WTC11 (cell line): ENCODE measurements at regions not wholly inside any gene's neighbourhood (a gene's known extent, or its start where the extent isn't known, plus 50 kb on each side); places are given as distances from the start of the nearest gene placed in this dataset.

Experiments used
- ATAC-seq: fragments of 200-7000 bp; cut with Tn5 transposase; 2 replicates; pipeline ENCODE4 v1.10.0; 2021; ENCODE audit warnings: mild to moderate bottlenecking, moderate library complexity
- CTCF ChIA-PET: fragments of 300-600 bp; sonication (Branson Sonifier 250); formaldehyde crosslinking; loops from one replicate; lab custom pipeline; 2021; ENCODE audit warnings: antibody characterized with exemption; lab: Charles Lee
- POLR2A ChIA-PET: fragments of 350-600 bp; sonication (Branson Sonifier 250); formaldehyde crosslinking; loops from one replicate; lab custom pipeline; 2021; ENCODE audit warnings: antibody characterized with exemption; lab: Charles Lee
- DNase-seq: peaks from one replicate; pipeline ENCODE4 v3.0.0; 2021; ENCODE audit warnings: low spot score
- H3K27ac Mint-ChIP-seq: 2 replicates; pipeline ENCODE4 v1.8.0; 2021; ENCODE audit warnings: mixed read lengths
- H3K27me3 Mint-ChIP-seq: 2 replicates; pipeline ENCODE4 v1.8.0; 2021; ENCODE audit warnings: low read depth, mild to moderate bottlenecking, moderate library complexity, mixed read lengths
- H3K36me3 Mint-ChIP-seq: 2 replicates; pipeline ENCODE4 v1.8.0; 2021; ENCODE audit warnings: mixed read lengths
- H3K4me1 Mint-ChIP-seq: 2 replicates; pipeline ENCODE4 v1.8.0; 2022; ENCODE audit warnings: mixed read lengths
- H3K4me3 Mint-ChIP-seq: 2 replicates; pipeline ENCODE4 v1.8.0; 2021; ENCODE audit warnings: mild to moderate bottlenecking, moderate library complexity, mixed read lengths
- H3K9me3 Mint-ChIP-seq: 2 replicates; pipeline ENCODE4 v1.8.0; 2021; ENCODE audit warnings: mixed read lengths
- CREB1 ChIP-seq: sonication (generic); formaldehyde crosslinking; IDR thresholded peaks from 2 replicates; pipeline ENCODE4 v1.8.0; 2023; ENCODE audit warnings: mild to moderate bottlenecking, missing genetic modification reagents
- EMX1 ChIP-seq: fragments of 250-450 bp; sonication (Bioruptor Pico); IDR thresholded peaks from 2 replicates; pipeline ENCODE4 v1.8.0; 2021; ENCODE audit warnings: mild to moderate bottlenecking
- FOXP1 ChIP-seq: sonication (generic); formaldehyde crosslinking; IDR thresholded peaks from 2 replicates; pipeline ENCODE4 v1.8.0; 2022; ENCODE audit warnings: missing genetic modification reagents, mild to moderate bottlenecking, moderate library complexity, borderline replicate concordance
- GRHL2 ChIP-seq: fragments of 250-450 bp; sonication (Bioruptor Pico); IDR thresholded peaks from 2 replicates; pipeline ENCODE4 v1.8.0; 2022; ENCODE audit warnings: mild to moderate bottlenecking, moderate library complexity; ENCODE audit not compliant: insufficient replicate concordance, severe bottlenecking
- MYBL2 ChIP-seq: sonication (generic); formaldehyde crosslinking; IDR thresholded peaks from 2 replicates; pipeline ENCODE4 v1.8.1; 2023; ENCODE audit warnings: mild to moderate bottlenecking, moderate library complexity, missing genetic modification reagents
- NFATC4 ChIP-seq: fragments of 250-450 bp; sonication (Bioruptor Pico); IDR thresholded peaks from 2 replicates; pipeline ENCODE4 v1.9.0; 2021; ENCODE audit warnings: mild to moderate bottlenecking
- NR2C2 ChIP-seq: sonication (generic); formaldehyde crosslinking; IDR thresholded peaks from 2 replicates; pipeline ENCODE4 v1.8.0; 2022; ENCODE audit warnings: mild to moderate bottlenecking, missing genetic modification reagents
- TEAD1 ChIP-seq: sonication (generic); formaldehyde crosslinking; IDR thresholded peaks from 2 replicates; pipeline ENCODE4 v1.8.0; 2022; ENCODE audit warnings: mild to moderate bottlenecking, missing genetic modification reagents
- TEAD4 ChIP-seq: sonication (generic); formaldehyde crosslinking; IDR thresholded peaks from 2 replicates; pipeline ENCODE4 v1.8.0; 2022; ENCODE audit warnings: mild to moderate bottlenecking, missing genetic modification reagents
- ZBTB21 ChIP-seq: sonication (generic); formaldehyde crosslinking; IDR thresholded peaks from 2 replicates; pipeline ENCODE4 v1.8.1; 2023; ENCODE audit warnings: mild to moderate bottlenecking, missing genetic modification reagents, borderline replicate concordance
- ZNF121 ChIP-seq: sonication (generic); formaldehyde crosslinking; IDR thresholded peaks from 2 replicates; pipeline ENCODE4 v1.8.0; 2023; ENCODE audit warnings: missing genetic modification reagents
- ZNF219 ChIP-seq: sonication (generic); formaldehyde crosslinking; IDR thresholded peaks from 2 replicates; pipeline ENCODE4 v1.8.0; 2023; ENCODE audit warnings: missing genetic modification reagents, mild to moderate bottlenecking, borderline replicate concordance
- ZNF423 ChIP-seq: fragments of 250-450 bp; sonication (Bioruptor Pico); IDR thresholded peaks from 2 replicates; pipeline ENCODE4 v2.1.2; 2022; ENCODE audit warnings: mild to moderate bottlenecking, moderate library complexity
- ZNF671 ChIP-seq: fragments of 250-450 bp; sonication (Bioruptor Pico); IDR thresholded peaks from 2 replicates; pipeline ENCODE4 v1.8.0; 2021; ENCODE audit warnings: mild to moderate bottlenecking
- TF ChIP-seq, protein P1 (sequence below): sonication (generic); formaldehyde crosslinking; IDR thresholded peaks from 2 replicates; pipeline ENCODE4 v1.8.1; 2023; ENCODE audit warnings: mild to moderate bottlenecking, missing genetic modification reagents, borderline replicate concordance
- TF ChIP-seq, protein P2 (sequence below): sonication (generic); formaldehyde crosslinking; IDR thresholded peaks from 2 replicates; pipeline ENCODE4 v1.8.1; 2022; ENCODE audit warnings: mild to moderate bottlenecking, missing genetic modification reagents, moderate library complexity, borderline replicate concordance
- TF ChIP-seq, protein P3 (sequence below): sonication (generic); formaldehyde crosslinking; IDR thresholded peaks from 2 replicates; pipeline ENCODE4 v1.8.0; 2023; ENCODE audit warnings: missing genetic modification reagents
- TF ChIP-seq, protein P4 (sequence below): sonication (generic); formaldehyde crosslinking; IDR thresholded peaks from 2 replicates; pipeline ENCODE4 v1.8.0; 2022; ENCODE audit warnings: mild to moderate bottlenecking, missing genetic modification reagents
- TF ChIP-seq, protein P5 (sequence below): fragments of 250-450 bp; sonication (Bioruptor Pico); IDR thresholded peaks from 2 replicates; pipeline ENCODE4 v1.9.0; 2021; ENCODE audit warnings: mild to moderate bottlenecking
- TF ChIP-seq, protein P6 (sequence below): sonication (generic); formaldehyde crosslinking; conservative IDR thresholded peaks from 2 replicates; pipeline ENCODE4 v1.8.1; 2022; ENCODE audit warnings: mild to moderate bottlenecking, missing genetic modification reagents

DNA sequence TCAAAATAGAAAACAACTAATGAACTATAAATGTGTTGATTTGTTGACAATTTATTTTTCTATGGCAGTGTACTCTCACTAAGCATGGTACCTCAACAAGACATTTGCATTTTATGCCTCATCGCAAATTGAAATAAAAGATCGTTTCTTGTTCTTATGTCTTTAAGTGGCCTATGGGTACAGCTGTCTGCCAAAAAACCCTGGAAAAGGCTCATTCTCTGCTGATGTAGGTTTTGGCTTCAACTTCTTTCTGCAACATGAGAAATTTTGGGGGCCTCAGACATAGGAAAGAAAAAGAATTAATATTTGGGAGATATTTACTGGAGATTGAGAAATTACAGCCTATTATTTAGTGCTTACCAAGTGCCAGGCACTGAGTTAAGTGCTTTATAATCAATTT lies 205.1 kb upstream of the DPP10 start:
- POLR2A ChIA-PET, result no interaction called here
- Mint-ChIP-seq H3K27me3 (peaks cover 12% of the 10 kb centered on the region), H3K4me1 (no peaks in the 10 kb centered on the region), H3K4me3 (no peak overlapping the region), H3K36me3 (peaks cover 36% of the 10 kb centered on the region), H3K9me3 (peaks cover 64% of the 10 kb centered on the region), H3K27ac (no peak overlapping the region)
- ATAC-seq, result no peak
- CTCF ChIA-PET, result no interaction called here
- DNase-seq, result no peak
- TF ChIP-seq ZNF423 (CRISPR knock-in tag) (no peak), ZBTB21 (no peak), NFATC4 (CRISPR knock-in tag) (no peak), TEAD4 (CRISPR knock-in tag) (no peak), GRHL2 (no peak), MYBL2 (CRISPR knock-in tag) (no peak), EMX1 (CRISPR knock-in tag) (no peak), ZNF671 (CRISPR knock-in tag) (no peak), CREB1 (CRISPR knock-in tag) (no peak), TEAD1 (no peak), FOXP1 (CRISPR knock-in tag) (no peak), NR2C2 (CRISPR knock-in tag) (no peak), ZNF121 (CRISPR knock-in tag) (no peak), ZNF219 (CRISPR knock-in tag) (no peak)
- TF ChIP-seq, protein P1, sequence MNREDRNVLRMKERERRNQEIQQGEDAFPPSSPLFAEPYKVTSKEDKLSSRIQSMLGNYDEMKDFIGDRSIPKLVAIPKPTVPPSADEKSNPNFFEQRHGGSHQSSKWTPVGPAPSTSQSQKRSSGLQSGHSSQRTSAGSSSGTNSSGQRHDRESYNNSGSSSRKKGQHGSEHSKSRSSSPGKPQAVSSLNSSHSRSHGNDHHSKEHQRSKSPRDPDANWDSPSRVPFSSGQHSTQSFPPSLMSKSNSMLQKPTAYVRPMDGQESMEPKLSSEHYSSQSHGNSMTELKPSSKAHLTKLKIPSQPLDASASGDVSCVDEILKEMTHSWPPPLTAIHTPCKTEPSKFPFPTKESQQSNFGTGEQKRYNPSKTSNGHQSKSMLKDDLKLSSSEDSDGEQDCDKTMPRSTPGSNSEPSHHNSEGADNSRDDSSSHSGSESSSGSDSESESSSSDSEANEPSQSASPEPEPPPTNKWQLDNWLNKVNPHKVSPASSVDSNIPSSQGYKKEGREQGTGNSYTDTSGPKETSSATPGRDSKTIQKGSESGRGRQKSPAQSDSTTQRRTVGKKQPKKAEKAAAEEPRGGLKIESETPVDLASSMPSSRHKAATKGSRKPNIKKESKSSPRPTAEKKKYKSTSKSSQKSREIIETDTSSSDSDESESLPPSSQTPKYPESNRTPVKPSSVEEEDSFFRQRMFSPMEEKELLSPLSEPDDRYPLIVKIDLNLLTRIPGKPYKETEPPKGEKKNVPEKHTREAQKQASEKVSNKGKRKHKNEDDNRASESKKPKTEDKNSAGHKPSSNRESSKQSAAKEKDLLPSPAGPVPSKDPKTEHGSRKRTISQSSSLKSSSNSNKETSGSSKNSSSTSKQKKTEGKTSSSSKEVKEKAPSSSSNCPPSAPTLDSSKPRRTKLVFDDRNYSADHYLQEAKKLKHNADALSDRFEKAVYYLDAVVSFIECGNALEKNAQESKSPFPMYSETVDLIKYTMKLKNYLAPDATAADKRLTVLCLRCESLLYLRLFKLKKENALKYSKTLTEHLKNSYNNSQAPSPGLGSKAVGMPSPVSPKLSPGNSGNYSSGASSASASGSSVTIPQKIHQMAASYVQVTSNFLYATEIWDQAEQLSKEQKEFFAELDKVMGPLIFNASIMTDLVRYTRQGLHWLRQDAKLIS (CRISPR knock-in tag), result no peak
- TF ChIP-seq, protein P2, sequence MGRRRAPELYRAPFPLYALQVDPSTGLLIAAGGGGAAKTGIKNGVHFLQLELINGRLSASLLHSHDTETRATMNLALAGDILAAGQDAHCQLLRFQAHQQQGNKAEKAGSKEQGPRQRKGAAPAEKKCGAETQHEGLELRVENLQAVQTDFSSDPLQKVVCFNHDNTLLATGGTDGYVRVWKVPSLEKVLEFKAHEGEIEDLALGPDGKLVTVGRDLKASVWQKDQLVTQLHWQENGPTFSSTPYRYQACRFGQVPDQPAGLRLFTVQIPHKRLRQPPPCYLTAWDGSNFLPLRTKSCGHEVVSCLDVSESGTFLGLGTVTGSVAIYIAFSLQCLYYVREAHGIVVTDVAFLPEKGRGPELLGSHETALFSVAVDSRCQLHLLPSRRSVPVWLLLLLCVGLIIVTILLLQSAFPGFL (CRISPR knock-in tag), result no peak
- TF ChIP-seq, protein P3, sequence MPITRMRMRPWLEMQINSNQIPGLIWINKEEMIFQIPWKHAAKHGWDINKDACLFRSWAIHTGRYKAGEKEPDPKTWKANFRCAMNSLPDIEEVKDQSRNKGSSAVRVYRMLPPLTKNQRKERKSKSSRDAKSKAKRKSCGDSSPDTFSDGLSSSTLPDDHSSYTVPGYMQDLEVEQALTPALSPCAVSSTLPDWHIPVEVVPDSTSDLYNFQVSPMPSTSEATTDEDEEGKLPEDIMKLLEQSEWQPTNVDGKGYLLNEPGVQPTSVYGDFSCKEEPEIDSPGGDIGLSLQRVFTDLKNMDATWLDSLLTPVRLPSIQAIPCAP (CRISPR knock-in tag), result no peak
- TF ChIP-seq, protein P4, sequence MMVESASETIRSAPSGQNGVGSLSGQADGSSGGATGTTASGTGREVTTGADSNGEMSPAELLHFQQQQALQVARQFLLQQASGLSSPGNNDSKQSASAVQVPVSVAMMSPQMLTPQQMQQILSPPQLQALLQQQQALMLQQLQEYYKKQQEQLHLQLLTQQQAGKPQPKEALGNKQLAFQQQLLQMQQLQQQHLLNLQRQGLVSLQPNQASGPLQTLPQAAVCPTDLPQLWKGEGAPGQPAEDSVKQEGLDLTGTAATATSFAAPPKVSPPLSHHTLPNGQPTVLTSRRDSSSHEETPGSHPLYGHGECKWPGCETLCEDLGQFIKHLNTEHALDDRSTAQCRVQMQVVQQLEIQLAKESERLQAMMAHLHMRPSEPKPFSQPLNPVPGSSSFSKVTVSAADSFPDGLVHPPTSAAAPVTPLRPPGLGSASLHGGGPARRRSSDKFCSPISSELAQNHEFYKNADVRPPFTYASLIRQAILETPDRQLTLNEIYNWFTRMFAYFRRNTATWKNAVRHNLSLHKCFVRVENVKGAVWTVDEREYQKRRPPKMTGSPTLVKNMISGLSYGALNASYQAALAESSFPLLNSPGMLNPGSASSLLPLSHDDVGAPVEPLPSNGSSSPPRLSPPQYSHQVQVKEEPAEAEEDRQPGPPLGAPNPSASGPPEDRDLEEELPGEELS (CRISPR knock-in tag), result no peak
- TF ChIP-seq, protein P5, sequence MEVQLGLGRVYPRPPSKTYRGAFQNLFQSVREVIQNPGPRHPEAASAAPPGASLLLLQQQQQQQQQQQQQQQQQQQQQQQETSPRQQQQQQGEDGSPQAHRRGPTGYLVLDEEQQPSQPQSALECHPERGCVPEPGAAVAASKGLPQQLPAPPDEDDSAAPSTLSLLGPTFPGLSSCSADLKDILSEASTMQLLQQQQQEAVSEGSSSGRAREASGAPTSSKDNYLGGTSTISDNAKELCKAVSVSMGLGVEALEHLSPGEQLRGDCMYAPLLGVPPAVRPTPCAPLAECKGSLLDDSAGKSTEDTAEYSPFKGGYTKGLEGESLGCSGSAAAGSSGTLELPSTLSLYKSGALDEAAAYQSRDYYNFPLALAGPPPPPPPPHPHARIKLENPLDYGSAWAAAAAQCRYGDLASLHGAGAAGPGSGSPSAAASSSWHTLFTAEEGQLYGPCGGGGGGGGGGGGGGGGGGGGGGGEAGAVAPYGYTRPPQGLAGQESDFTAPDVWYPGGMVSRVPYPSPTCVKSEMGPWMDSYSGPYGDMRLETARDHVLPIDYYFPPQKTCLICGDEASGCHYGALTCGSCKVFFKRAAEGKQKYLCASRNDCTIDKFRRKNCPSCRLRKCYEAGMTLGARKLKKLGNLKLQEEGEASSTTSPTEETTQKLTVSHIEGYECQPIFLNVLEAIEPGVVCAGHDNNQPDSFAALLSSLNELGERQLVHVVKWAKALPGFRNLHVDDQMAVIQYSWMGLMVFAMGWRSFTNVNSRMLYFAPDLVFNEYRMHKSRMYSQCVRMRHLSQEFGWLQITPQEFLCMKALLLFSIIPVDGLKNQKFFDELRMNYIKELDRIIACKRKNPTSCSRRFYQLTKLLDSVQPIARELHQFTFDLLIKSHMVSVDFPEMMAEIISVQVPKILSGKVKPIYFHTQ (CRISPR knock-in tag), result no peak
- TF ChIP-seq, protein P6, sequence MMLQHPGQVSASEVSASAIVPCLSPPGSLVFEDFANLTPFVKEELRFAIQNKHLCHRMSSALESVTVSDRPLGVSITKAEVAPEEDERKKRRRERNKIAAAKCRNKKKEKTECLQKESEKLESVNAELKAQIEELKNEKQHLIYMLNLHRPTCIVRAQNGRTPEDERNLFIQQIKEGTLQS (CRISPR knock-in tag), result no peak
